ENCODE measurements at regions not wholly inside any gene's neighbourhood (a gene's known extent, or its start where the extent isn't known, plus 50 kb on each side); places are given as distances from the start of the nearest gene placed in this dataset.

- TF ChIP-seq EP300 (IDR thresholded peaks at IDR 0.05) (no peak), CTCF (IDR thresholded peaks at IDR 0.05) (no peak), POLR2AphosphoS5 (IDR thresholded peaks at IDR 0.05) (no peak), POLR2A (IDR thresholded peaks at IDR 0.05) (no peak)
- intact Hi-C loops (cut with DNase I) = no loop called here
- Histone ChIP-seq H3K4me3 (no peak overlapping the region), H3K27me3 (no peaks in the 10 kb centered on the region), H3K4me1 (peaks cover 0 to 2% (median 0%) of the 10 kb centered on the region in 4 donors), H3K36me3 (no peaks in the 10 kb centered on the region), H3K9me3 (no peaks in the 10 kb centered on the region), H3K27ac (no peak overlapping the region)
- 40 to 76% methylated on average over 2 of the region's 2 CpGs for WGBS, 2 donors
- DNase-seq = no peak
These were observed 709.7 kb downstream of the ADGRL2 start for GRCh38 chr1:82510431-82510830.

- no peaks in the 10 kb centered on the region for H3K27me3 ChIP-seq
- H3K4me1 ChIP-seq = no peaks in the 10 kb centered on the region
- H3K36me3 ChIP-seq = no peaks in the 10 kb centered on the region
- no peak overlapping the region for H3K4me3 ChIP-seq
- intact Hi-C loops (cut with DNase I) = no loop called here
- TF ChIP-seq POLR2AphosphoS5 (IDR thresholded peaks at IDR 0.05) (no peak), CTCF (IDR thresholded peaks at IDR 0.05) (no peak)
- DNase-seq = no peak
- H3K9me3 ChIP-seq = no peaks in the 10 kb centered on the region
- no peak overlapping the region for H3K27ac ChIP-seq
- WGBS, 2 donors = 74 to 81% methylated on average over 1 of the region's 1 CpG
These were observed 706.3 kb downstream of the ADGRL2 start for GRCh38 chr1:82507011-82507410.

GRCh38 chr1:82503822-82504221 lies 703.1 kb downstream of the ADGRL2 start:
- Histone ChIP-seq H3K4me3 (no peak overlapping the region), H3K36me3 (no peaks in the 10 kb centered on the region), H3K9me3 (no peaks in the 10 kb centered on the region), H3K27ac (no peak overlapping the region), H3K27me3 (no peaks in the 10 kb centered on the region), H3K4me1 (no peaks in the 10 kb centered on the region)
- intact Hi-C loops (cut with DNase I) = no loop called here
- no peak for DNase-seq
- TF ChIP-seq EP300 (IDR thresholded peaks at IDR 0.05) (no peak), POLR2A (IDR thresholded peaks at IDR 0.05) (no peak), POLR2AphosphoS5 (IDR thresholded peaks at IDR 0.05) (no peak), CTCF (IDR thresholded peaks at IDR 0.05) (no peak)
- 66 to 75% methylated on average over 1 of the region's 1 CpG for WGBS, 2 donors

- intact Hi-C loops (cut with DNase I) = no loop called here
- no peak overlapping the region for H3K4me3 ChIP-seq
- no peak for DNase-seq
- H3K36me3 ChIP-seq = no peaks in the 10 kb centered on the region
- H3K9me3 ChIP-seq = peaks cover 0 to 6% (median 3%) of the 10 kb centered on the region in 4 donors
- H3K27me3 ChIP-seq = no peaks in the 10 kb centered on the region
- H3K4me1 ChIP-seq = no peaks in the 10 kb centered on the region
- no peak for TF ChIP-seq EP300 (IDR thresholded peaks at IDR 0.05)
- TF ChIP-seq CTCF (IDR thresholded peaks at IDR 0.05) = no peak
- TF ChIP-seq POLR2A (IDR thresholded peaks at IDR 0.05) = no peak
- no peak for TF ChIP-seq POLR2AphosphoS5 (IDR thresholded peaks at IDR 0.05)
- H3K27ac ChIP-seq = no peak overlapping the region
These were observed 698.3 kb downstream of the ADGRL2 start for GRCh38 chr1:82499022-82499421.

- intact Hi-C loops (cut with DNase I) = no loop called here
- Histone ChIP-seq H3K4me1 (peaks cover 0 to 5% (median 2%) of the 10 kb centered on the region in 4 donors), H3K36me3 (no peaks in the 10 kb centered on the region), H3K27me3 (no peaks in the 10 kb centered on the region), H3K4me3 (no peak overlapping the region), H3K27ac (no peak overlapping the region), H3K9me3 (peaks cover 0 to 8% (median 3%) of the 10 kb centered on the region in 4 donors)
- no peak for DNase-seq
- 78 to 95% methylated on average over 3 of the region's 3 CpGs for WGBS, 2 donors
- TF ChIP-seq CTCF (IDR thresholded peaks at IDR 0.05) (no peak), EP300 (IDR thresholded peaks at IDR 0.05) (no peak), POLR2AphosphoS5 (IDR thresholded peaks at IDR 0.05) (no peak), POLR2A (IDR thresholded peaks at IDR 0.05) (no peak)
These were observed 693.4 kb downstream of the ADGRL2 start for GRCh38 chr1:82494117-82494516.
